H1 (cell line): ENCODE measurements at regions not wholly inside any gene's neighbourhood (a gene's known extent, or its start where the extent isn't known, plus 50 kb on each side); places are given as distances from the start of the nearest gene placed in this dataset.

Experiments
- CHD1 ChIP-seq: IDR thresholded peaks from 2 replicates; pipeline ENCODE4 v1.6.1; 2012; ENCODE audit warnings: low read depth, low read length, improper control_type of control experiment
- CHD2 ChIP-seq: IDR thresholded peaks from 2 replicates; pipeline ENCODE4 v1.6.1; 2012; ENCODE audit warnings: low read length, improper control_type of control experiment
- EP300 ChIP-seq, 2 experiments: IDR thresholded peaks; 1 replicate in 1 of 2; 2 replicates in 1 of 2; pipeline ENCODE4 v1.6.1; 2011 to 2012; ENCODE audit warnings: low read depth in 2 of 2, low read length in 2 of 2, mild to moderate bottlenecking in 2 of 2, borderline replicate concordance in 1 of 2, inconsistent platforms in 1 of 2, moderate library complexity in 1 of 2
- POLR2AphosphoS5 ChIP-seq: IDR thresholded peaks from 2 replicates; pipeline ENCODE4 v1.6.1; 2011; ENCODE audit warnings: low read depth, low read length
- RAD21 ChIP-seq, 2 experiments: IDR thresholded peaks in 1 of 2; conservative IDR thresholded peaks in 1 of 2; 2 replicates each; pipeline ENCODE4 v1.6.1; 2011; ENCODE audit warnings: low read depth in 2 of 2, low read length in 2 of 2, improper control_type of control experiment in 1 of 2, inconsistent platforms in 1 of 2, mild to moderate bottlenecking in 1 of 2, moderate library complexity in 1 of 2
- SIN3A ChIP-seq, 2 experiments: IDR thresholded peaks in 1 of 2; conservative IDR thresholded peaks in 1 of 2; 2 replicates each; pipeline ENCODE4 v1.6.1; 2011 to 2012; ENCODE audit warnings: low read length in 2 of 2, improper control_type of control experiment in 1 of 2, low read depth in 1 of 2, mild to moderate bottlenecking in 1 of 2
- SP1 ChIP-seq: IDR thresholded peaks from 2 replicates; pipeline ENCODE4 v1.6.1; 2011; ENCODE audit warnings: low read depth, low read length
- YY1 ChIP-seq: IDR thresholded peaks from 2 replicates; pipeline ENCODE4 v1.6.1; 2011; ENCODE audit warnings: low read depth, mild to moderate bottlenecking, low read length
- TF ChIP-seq, protein P1 (sequence below), 3 experiments: IDR thresholded peaks; 1 replicate in 2 of 3; 2 replicates in 1 of 3; pipeline versions ENCODE4 v1.5.1 to v1.6.1; 2011; ENCODE audit warnings: low read length in 3 of 3, mild to moderate bottlenecking in 3 of 3, inconsistent platforms in 2 of 3, low read depth in 1 of 3, moderate library complexity in 1 of 3; ENCODE audit not compliant: insufficient read depth in 1 of 3; ENCODE audit errors: control extremely low read depth in 1 of 3
- TF ChIP-seq, protein P2 (sequence below): IDR thresholded peaks from 2 replicates; pipeline ENCODE4 v1.6.1; 2012; ENCODE audit warnings: inconsistent platforms

- TF ChIP-seq, protein P1, sequence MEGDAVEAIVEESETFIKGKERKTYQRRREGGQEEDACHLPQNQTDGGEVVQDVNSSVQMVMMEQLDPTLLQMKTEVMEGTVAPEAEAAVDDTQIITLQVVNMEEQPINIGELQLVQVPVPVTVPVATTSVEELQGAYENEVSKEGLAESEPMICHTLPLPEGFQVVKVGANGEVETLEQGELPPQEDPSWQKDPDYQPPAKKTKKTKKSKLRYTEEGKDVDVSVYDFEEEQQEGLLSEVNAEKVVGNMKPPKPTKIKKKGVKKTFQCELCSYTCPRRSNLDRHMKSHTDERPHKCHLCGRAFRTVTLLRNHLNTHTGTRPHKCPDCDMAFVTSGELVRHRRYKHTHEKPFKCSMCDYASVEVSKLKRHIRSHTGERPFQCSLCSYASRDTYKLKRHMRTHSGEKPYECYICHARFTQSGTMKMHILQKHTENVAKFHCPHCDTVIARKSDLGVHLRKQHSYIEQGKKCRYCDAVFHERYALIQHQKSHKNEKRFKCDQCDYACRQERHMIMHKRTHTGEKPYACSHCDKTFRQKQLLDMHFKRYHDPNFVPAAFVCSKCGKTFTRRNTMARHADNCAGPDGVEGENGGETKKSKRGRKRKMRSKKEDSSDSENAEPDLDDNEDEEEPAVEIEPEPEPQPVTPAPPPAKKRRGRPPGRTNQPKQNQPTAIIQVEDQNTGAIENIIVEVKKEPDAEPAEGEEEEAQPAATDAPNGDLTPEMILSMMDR (IDR thresholded peaks at IDR 0.05; ENCODE audit: control extremely low read depth in 1 of 3, insufficient read depth in 1 of 3, low read depth in 1 of 3, low read length in 3 of 3), result no peak
- TF ChIP-seq, protein P2, sequence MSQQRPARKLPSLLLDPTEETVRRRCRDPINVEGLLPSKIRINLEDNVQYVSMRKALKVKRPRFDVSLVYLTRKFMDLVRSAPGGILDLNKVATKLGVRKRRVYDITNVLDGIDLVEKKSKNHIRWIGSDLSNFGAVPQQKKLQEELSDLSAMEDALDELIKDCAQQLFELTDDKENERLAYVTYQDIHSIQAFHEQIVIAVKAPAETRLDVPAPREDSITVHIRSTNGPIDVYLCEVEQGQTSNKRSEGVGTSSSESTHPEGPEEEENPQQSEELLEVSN, result no peak
- TF ChIP-seq POLR2AphosphoS5 (no peak), SP1 (no peak), CHD2 (no peak), SIN3A (conservative IDR thresholded peaks at IDR 0.05 in 1 of 2, IDR thresholded peaks at IDR 0.05 in 1 of 2; ENCODE audit: low read depth in 1 of 2, low read length in 2 of 2) (no peak), YY1 (no peak), EP300 (IDR thresholded peaks at IDR 0.05; ENCODE audit: borderline replicate concordance in 1 of 2, low read depth in 2 of 2, low read length in 2 of 2) (no peak), RAD21 (IDR thresholded peaks at IDR 0.05 in 1 of 2, conservative IDR thresholded peaks at IDR 0.05 in 1 of 2; ENCODE audit: low read depth in 2 of 2, low read length in 2 of 2) (no peak), CHD1 (no peak)
These were observed 187.0 kb upstream of the CCNH start for GRCh38 chr5:87599778-87600177.
